GM18511 (cell line): ENCODE measurements at regions not wholly inside any gene's neighbourhood (a gene's known extent, or its start where the extent isn't known, plus 50 kb on each side); places are given as distances from the start of the nearest gene placed in this dataset.

Experiments
- ATAC-seq: cut with Tn5 transposase; IDR thresholded peaks from one replicate; pipeline ENCODE4 v1.9.1; 2021; ENCODE audit warnings: mild to moderate bottlenecking, moderate library complexity; ENCODE audit not compliant: unreplicated experiment

DNA sequence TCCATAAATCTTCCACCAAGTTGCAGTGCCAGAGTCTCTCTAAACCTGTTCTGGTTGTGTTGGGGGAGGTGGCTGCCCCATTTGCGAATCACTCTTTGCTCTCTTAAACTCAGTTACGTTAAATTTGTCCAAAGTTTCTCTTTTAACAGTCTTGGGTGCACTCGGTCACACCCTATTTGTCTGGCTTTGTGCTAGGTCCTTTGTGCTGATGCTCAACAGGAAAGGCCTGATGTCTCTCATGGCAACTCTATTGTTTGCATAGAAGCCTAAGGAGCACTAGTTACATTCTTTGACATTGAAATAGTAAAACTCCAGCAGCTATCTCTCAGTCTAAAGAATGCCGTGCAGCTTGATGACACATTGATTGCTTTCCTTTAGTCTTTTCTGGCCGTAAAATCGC lies 105.1 kb downstream of the TRMT11 start:
- no peak for ATAC-seq

DNA sequence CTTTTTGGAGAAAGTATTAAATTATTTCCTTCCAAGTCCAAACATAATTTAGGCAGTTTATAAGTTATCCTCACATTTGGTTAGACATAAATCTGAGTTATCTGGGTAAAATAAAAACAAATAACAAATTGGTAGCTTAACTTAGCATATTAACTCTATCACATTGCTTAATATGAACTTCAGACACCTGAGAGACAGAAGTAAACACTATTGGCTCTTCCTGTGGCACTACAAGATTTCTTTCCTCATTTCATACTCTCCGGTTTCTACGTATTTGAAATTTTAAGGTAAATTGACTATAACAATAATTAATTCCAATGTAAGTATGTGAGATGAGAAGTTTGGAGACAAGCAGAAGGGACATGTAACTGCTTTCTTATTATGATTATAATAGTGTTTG lies 106.8 kb downstream of the TRMT11 start:
- no peak for ATAC-seq

DNA sequence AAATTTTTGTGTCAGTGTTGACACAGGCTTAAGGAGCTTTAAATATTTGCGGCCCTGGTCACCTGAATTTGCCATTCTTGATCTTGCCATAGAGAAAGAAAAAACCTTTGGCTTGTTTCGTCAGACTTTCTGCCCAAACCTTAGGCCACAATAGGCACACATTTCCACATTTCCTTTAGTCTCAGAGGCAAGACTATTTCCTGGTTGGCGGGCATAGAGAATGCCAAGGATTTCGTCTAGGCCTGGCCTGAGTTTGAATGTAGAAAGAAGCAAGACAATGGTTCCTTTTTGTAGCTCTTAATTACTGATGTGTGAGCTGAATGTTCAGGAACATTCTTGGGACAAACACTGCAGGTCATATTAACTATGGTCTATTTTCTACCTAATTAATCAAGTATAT lies 108.1 kb downstream of the TRMT11 start:
- ATAC-seq, result no peak

DNA sequence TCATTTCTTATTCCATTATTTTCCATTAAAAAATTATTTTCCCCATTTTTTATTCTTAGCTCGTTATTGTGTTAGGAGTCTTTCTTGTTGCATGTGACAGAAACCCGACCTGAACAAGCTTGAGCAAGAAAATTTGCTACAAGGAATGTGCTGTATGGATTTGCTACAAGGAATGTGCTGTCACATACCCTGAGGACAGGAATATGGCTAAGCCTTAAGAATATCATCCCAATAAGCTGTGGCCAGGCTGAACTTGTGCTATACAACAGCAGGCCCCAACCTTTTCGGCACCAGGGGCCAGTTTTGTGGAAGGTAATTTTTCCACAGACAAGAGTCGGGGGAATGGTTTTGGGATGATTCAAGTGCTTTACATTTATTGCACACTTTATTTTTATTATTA lies 114.0 kb downstream of the TRMT11 start:
- ATAC-seq, result no peak

DNA sequence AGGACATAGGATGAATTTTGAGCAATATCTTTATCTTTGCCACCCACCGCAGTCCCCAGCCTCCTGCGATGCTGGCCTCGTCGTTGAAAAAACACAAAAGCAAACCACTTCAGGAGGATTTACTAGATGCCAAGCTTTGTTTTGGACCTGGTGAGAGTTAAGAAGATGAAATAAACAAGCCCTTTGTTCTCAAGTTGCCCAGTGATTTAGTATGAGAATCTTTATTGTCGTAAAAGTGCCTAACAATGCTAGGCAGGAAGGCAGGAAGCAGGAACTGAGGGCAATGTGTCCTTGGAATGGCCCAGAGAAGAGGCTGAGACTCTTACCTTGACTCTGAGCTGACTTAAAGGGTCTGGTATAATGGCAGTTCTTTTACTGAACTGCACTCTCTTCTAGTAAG lies 116.0 kb downstream of the TRMT11 start:
- no peak for ATAC-seq

DNA sequence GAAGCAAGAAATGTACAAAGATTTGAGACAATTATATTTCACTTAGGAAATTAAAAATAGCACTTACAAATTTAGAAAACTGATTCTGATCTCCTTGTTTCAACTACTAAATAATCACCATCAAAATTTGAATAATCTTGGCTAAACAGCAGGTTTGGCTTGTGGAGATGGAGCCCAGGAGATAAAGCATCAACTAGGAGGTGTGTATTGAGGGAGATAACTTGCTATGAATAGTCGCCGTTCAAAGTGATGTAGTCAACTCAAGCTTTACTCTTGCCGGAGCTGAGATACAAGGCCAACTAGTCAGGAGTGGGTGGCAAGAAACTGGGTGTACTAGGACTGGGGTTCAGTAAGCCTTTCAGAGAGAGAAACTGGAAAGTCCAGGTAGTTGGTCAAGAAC lies 117.7 kb downstream of the TRMT11 start:
- ATAC-seq, result no peak

DNA sequence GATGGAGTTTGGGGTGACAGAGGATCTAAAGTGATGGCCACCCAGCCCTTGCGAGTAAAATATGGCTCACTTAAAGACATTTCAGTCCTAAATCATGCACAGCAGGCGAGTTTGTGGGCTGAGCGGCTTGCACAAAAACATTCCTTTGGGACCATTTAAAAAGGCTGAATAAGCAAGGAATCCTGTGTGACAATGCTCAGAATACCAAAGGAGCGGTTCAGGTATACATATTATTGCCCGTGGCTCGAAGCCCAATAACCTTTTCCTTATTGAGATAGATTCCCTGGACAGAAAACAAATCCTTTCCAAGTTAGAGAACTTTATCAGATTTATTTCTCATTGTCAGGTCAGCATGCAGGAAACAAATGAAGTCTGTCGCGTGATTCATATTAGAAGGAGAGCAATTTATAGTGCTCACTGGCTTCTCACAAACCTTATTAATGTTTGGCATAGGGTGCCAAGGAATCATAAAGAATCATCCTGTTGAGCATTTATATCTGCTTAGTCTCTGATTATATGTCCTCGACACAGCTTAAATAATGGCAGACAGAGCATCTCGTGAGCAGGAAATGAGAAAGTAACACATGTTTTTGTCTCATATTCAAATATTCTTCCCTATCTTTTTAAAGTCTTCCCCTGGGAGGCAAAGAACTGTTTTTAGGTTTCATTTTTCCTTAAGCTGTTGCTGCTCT lies 121.3 kb downstream of the TRMT11 start:
- ATAC-seq, result no peak

DNA sequence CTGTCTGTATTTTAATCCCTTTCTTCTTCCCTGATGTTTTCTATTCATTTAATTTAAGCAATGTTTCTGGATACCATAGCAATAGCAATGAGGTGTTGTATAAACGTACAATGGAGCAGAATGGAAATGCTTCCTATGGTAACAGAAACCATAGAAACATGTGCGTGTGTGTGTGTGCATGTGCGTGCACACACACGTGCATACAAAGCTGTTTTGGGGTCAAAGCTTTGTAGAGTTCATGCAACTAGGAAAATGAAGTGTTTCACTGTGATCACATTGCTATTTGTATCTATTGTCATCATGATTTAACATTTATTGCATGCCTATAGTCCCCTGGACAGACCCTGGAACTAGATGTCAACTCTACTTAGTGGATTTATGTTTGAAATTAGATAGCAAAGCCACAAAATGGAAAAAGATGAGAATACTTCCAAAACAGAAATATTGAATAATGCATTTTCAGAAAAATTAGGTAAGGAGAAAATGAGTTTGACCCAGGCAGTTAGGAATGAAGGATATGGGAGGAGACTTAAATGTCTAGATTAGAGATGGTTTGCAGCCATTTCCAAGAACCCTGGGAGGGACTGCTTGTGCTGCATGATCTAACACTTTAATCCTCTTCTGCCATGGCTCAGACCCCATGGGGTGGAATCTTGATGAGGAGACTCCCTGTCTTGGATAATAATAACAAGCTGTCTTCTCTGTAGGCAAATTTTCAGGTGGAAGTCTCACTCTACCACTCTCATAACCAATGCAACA lies 124.4 kb downstream of the TRMT11 start:
- ATAC-seq, result no peak

GRCh38 chr6:126111327-126111726 lies 125.0 kb downstream of the TRMT11 start:
- no peak for ATAC-seq

GRCh38 chr6:126112171-126112632 lies 125.9 kb downstream of the TRMT11 start:
- ATAC-seq, result no peak

DNA sequence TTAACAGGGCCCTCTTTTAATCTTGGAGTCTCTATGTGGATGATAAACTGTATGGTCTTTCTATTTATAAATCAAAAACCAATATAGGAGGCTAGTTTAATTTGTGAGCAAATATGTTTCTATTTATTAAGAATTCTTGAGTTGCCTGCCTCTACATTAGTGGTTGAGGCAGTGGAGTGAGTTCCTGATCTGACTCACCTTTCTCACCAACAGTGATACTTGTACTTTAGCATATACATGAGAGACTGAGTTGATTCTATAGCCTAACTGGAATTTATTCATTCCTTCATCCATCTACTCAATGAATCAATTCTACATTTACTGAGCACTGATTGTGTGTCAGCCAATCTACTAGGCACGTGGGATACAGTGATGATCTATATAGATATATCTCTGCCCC lies 126.9 kb downstream of the TRMT11 start:
- ATAC-seq, result peak; percentile 63

DNA sequence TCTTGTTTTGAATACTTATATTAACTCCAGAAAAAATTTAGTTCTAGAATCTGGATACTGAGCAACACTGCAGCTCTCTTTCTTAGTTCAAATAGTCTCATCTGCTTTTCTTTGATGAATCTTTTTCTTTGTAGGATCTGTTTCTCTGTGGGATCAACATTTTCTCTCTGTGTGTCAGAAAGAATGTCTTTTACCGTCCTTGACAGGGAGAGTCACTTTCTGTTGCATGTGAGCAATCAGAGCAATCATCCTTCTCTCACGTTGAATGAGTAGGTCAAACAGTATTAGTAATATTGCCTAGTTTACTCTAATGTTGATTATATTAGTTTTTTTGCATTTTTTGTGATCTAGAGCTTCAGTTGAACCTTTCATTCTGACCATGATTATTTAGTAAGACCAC lies 130.9 kb downstream of the TRMT11 start:
- ATAC-seq, result no peak

DNA sequence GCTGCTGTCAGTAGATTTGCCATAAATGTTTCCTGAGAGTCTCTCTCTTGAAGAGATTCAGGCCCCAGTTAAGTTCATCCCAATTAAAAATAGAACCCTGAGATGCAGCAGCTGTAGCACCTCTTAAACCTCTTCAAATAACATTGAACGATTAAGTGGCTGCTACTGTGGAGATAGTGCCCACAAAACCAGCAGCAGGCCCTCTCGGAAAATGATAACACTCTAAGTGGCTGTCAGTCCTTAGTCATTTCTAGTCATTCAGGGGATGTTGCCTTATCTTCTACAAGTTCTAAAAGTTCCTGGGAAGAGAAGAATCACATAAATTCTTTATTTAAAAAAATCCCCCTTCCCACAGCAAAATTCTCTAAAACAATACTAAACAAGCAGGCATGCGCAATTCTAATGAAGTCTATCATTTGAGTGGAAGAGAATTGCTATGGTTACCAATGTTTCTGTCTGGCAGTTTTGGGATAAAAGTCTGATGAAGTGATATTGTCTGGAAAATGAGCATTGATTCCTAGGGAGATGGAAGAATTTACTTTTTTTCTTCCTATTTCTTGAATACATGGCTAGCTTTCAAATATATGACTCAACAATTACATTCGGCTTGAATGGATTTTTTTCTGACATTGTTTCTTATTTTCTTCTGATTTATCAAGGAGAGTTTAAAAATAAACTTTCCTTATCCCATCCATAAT lies 131.9 kb downstream of the TRMT11 start:
- no peak for ATAC-seq

DNA sequence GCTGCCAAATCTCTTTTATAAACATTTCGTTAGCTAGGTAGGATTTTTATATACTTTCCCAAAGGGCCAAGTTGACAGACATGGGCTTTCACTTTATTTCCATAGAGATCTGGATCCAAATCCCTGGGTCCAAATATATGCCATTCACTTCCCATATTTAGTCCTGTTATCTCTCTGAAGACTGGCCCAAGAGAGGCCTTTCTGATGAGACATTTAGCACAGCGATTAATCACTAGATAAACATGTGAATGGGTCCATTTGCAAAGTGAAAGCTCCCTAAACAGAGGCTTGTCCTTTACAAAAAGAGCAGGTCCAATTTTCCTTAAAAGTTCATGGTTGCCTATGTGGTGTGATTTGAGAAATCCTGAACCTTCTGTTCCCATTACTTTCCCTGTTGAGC lies 132.6 kb downstream of the TRMT11 start:
- no peak for ATAC-seq

DNA sequence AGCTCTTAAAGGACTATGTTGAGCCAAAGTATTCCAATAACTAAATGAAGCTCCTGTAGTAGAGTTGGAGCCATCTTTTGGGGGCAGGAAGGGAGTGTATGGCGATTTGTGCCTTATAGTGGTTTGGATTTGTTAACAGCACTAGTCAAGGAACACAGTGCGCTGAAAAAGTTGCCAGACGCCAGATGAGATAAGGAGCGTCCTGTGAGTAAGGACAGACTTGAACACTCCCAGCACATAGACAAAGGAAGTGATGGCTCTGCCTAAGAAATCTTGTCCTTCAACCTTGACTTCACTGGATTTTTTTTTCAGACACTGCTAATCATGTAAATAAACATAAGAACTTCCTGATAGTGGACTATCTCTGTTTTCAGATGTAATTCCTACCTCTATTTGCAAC lies 136.9 kb downstream of the TRMT11 start:
- ATAC-seq, result no peak

DNA sequence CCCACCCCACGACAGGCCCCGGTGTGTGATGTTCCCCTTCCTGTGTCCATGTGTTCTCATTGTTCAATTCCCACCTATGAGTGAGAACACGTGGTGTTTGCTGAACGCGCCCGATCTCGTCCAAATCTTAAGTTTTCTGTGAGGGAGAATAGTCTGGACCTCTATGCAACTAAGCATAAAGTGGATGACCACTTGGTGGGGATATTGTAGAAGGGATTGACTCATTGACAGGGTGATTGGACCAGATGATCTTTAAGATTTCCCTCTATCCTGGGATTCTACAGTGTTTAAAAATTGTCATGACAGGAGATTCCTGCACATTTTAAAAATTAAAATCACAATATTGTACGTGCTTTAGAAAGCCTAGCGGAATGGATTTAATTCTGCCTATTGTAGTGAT lies 141.3 kb downstream of the TRMT11 start:
- no peak for ATAC-seq

DNA sequence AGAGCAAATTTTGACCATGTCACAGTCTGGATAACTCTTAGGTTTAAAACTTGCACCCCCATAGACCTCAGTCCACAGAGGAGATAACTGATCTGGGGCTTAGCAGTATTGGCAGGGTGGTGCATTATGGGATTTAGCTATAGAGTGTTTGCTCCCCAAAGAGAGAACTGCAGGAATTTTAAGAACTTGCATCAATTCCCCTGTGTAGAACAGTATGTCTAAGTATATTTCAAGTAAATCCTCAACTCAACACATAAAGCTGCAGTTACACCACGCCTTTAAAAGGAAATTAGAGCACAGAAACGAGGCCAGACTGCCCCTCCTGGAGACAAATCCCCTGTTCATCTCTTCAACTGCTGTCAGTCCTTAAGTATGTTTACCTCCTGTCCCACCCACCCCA lies 144.9 kb downstream of the TRMT11 start:
- ATAC-seq, result no peak

DNA sequence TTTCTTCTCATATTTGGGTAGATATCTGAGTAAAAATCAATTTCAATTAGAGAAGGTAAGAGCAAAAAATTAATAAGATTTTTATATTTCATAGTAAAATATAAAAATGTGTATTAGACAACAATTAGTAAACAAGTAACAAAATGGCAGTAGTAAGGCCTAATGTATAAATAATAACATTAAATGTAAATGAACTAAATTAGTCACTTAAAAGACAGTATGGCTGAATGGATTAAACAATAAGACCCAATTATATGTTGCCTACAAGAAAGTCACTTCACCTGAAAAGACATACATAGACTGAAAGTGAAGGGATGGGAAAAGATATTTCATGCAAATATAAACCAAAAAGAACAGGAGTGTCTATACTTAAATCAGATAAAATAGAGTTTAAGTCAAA lies 147.6 kb downstream of the TRMT11 start:
- ATAC-seq, result no peak

GRCh38 chr6:126134491-126134890 lies 148.2 kb downstream of the TRMT11 start:
- ATAC-seq, result no peak

DNA sequence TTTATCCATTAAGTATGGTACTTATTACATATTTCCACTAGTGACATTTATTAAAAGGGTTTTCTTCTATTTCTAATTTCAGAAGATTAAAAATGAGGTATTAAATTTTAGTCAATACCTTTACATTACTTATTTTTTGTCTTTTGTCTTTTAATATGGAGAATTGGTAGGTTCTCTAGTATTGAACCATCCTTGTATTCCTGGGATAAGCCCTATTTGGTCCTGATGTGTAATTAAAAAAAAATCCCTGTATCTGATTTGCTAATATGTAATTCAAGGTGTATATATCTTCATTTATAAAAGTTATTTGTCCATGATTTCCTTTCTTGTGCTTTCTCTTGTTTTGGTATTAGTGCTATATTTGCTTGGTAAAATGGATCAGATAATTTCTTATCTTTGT lies 153.7 kb downstream of the TRMT11 start:
- no peak for ATAC-seq

- ATAC-seq, result no peak
Measured at GRCh38 chr6:126143761-126144251, 157.5 kb downstream of the TRMT11 start.

- no peak for ATAC-seq
Measured at GRCh38 chr6:126145351-126145750, 159.0 kb downstream of the TRMT11 start.
